ENCODE measurements at regions not wholly inside any gene's neighbourhood (a gene's known extent, or its start where the extent isn't known, plus 50 kb on each side); places are given as distances from the start of the nearest gene placed in this dataset.
"Not testable (repeated sequence)": the region's sequence is repeated elsewhere in the genome, so short reads cannot be mapped to it uniquely, and the experiment has no call there.

- in situ Hi-C loops (cut with HindIII; ENCODE audit: low pct_ligation_motif_present, low pct_unique_long_range_greater_than_20kb, low sequenced_read_pairs): no loop called here
- no peak for DNase-seq
Measured at GRCh38 chr4:30957706-30958105, 237.5 kb downstream of the PCDH7 start.

DNA sequence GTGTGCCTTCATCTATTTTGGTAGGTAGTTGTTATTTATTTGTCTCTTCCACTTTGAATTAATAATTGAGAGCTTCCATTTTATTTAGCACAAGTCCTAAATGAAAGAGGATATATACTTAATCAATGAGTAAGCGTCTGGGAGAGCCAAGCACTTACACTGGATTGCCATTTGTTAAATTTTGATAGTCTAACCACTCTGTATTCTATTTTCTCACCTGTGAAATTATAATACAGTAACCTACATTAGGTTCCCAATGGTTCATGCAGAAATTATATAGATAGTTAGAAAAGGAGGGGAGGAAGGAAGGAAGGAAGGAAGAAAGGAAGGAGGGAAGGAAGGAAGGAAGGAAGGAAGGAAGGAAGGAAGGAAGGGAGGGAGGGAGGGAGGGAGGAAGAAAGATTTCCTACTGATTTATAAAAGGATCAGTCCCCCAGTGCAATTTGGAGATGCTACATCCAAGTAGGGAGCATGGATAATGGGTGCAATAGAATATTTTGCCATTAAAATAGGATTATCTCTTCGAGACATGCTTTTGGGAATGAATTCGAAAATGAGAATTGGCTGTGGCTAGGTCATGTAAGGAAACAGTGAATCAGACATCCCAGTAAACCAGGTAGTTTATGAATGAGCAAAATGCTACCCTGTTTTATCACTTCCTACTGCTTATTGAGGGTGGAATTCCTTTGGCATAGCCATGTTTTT is 239.8 kb downstream of the PCDH7 start:
- no peak for DNase-seq
- in situ Hi-C loops (cut with HindIII; ENCODE audit: low pct_ligation_motif_present, low pct_unique_long_range_greater_than_20kb, low sequenced_read_pairs): no loop called here

DNA sequence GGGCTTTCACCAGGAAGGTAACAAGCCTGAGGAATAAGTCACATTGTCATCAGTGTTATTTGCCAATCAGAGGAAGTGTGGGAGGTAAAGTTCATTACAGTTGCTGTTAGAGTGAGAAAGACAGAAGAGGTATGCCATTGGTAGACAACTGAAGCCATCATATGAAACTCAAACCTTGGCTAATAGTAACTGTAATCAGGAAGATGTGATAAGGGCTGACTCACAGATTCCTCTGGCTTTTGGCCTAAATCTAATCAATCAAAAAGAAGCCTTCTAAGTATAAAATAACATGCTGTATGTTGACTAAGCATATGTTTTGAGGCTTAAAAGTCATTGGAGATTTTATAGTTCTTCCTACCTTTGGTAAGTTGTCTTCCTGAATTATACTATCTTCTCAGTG is 242.8 kb downstream of the PCDH7 start:
- DNase-seq: no peak
- in situ Hi-C loops (cut with HindIII; ENCODE audit: low pct_ligation_motif_present, low pct_unique_long_range_greater_than_20kb, low sequenced_read_pairs): no loop called here

- DNase-seq: no peak
- in situ Hi-C loops (cut with HindIII; ENCODE audit: low pct_ligation_motif_present, low pct_unique_long_range_greater_than_20kb, low sequenced_read_pairs): no loop called here
Measured at GRCh38 chr4:30968926-30969325, 248.8 kb downstream of the PCDH7 start.

DNA sequence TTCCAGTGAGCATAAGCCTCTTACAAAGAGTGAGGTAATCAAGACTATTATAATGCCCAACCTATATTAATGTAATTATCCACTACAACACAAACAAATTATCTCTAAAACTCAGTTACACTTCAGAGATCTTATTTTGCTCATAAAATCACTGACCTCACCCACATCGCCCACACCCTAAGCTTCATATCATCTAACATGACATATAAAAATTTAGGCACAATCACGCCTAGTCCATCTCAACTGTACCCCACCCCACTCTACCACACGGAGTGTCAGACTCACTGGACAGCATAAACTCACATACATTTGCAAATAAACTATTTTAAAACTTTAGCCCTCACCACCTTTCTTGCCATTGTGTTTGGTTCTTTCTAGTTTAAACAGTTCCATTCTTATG is 252.4 kb downstream of the PCDH7 start:
- no peak for DNase-seq
- in situ Hi-C loops (cut with HindIII; ENCODE audit: low pct_ligation_motif_present, low pct_unique_long_range_greater_than_20kb, low sequenced_read_pairs): no loop called here

- in situ Hi-C loops (cut with HindIII; ENCODE audit: low pct_ligation_motif_present, low pct_unique_long_range_greater_than_20kb, low sequenced_read_pairs): no loop called here
- no peak for DNase-seq
Measured at GRCh38 chr4:30973993-30974392, 253.8 kb downstream of the PCDH7 start.

DNA sequence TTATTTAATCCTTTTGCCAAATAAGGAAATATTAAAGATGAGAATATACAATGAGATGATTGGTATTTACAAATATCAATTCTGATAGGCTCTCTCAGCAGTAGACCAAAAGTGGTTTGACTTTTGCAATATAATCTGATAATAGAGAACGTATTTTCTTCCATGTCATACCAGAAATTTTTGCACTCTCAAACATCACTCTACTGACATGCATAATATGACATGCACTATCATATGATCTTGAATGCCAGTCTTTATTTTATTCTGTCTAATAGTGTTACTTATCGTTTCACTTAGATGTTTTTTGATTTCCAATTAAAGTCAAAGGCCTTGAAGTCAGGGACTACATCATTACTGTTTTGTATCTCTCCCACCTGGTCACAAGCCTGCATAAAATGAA is 259.2 kb downstream of the PCDH7 start:
- in situ Hi-C loops (cut with HindIII; ENCODE audit: low pct_ligation_motif_present, low pct_unique_long_range_greater_than_20kb, low sequenced_read_pairs): no loop called here
- no peak for DNase-seq

GRCh38 chr4:30989508-30989907 is 269.3 kb downstream of the PCDH7 start:
- DNase-seq: no peak
- in situ Hi-C loops (cut with HindIII; ENCODE audit: low pct_ligation_motif_present, low pct_unique_long_range_greater_than_20kb, low sequenced_read_pairs): no loop called here

- DNase-seq: no peak
- in situ Hi-C loops (cut with HindIII; ENCODE audit: low pct_ligation_motif_present, low pct_unique_long_range_greater_than_20kb, low sequenced_read_pairs): no loop called here
Measured at GRCh38 chr4:30996841-30997240, 276.7 kb downstream of the PCDH7 start.

DNA sequence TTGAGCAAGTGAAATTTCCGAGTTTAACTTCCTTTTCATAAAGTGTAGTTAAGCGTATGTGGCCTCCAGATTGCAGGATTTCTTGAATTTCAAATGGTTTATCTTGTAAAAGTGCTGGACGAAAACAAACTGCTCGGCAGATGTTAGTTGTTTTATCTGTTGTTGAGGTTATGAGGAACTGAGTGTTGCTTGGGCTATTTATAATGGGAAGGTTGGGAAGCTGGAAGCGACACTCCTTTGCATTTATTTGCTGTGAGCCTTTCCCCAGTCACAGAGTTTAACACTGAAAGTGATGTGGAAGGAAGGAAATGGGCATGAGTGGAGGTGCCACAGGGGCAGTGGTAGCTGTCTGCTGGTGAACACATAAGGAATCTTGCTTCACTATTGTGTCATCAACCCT is 284.9 kb downstream of the PCDH7 start:
- in situ Hi-C loops (cut with HindIII; ENCODE audit: low pct_ligation_motif_present, low pct_unique_long_range_greater_than_20kb, low sequenced_read_pairs): no loop called here
- DNase-seq: no peak

DNA sequence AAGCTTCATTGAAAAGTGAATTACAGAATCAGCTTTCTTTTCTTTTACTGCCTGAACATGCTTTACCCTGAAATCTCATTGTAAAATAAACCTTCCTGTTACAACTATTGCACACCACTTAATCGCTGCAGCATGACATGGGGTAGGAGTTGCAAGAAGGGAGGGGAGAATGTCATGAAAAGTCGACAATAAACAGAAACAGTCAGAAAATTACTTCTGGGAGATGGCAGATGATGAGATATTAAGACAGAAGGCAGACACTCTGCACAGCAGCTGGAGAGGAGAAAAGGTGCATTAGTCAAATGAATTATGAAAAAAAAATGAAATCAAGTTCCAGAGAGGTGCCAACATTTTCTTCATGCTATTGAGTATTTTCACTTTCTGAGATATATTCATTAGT is 287.7 kb downstream of the PCDH7 start:
- no peak for DNase-seq
- in situ Hi-C loops (cut with HindIII; ENCODE audit: low pct_ligation_motif_present, low pct_unique_long_range_greater_than_20kb, low sequenced_read_pairs): no loop called here

- in situ Hi-C loops (cut with HindIII; ENCODE audit: low pct_ligation_motif_present, low pct_unique_long_range_greater_than_20kb, low sequenced_read_pairs): no loop called here
Measured at GRCh38 chr4:31009926-31010325, 289.8 kb downstream of the PCDH7 start.

DNA sequence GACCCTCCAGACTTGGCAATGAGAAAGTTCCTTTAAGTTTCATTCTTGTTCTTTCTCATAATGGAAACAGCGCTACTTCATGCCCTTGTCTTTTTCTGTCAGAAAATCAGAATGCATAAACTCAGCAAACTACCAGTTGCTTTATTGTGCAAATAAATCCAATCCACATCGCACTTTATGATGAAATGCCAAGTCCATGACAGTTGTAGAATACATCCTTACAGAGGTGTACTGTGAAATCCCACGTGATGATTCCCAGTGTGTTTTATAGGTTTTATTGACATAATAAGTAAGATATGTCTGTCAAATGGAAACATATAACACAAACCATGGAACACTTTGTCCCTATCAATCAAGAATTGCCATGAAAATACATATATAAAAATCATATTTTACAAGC is 295.0 kb downstream of the PCDH7 start:
- in situ Hi-C loops (cut with HindIII; ENCODE audit: low pct_ligation_motif_present, low pct_unique_long_range_greater_than_20kb, low sequenced_read_pairs): no loop called here
- DNase-seq: no peak

More at GRCh38 chr4:31009926-31010325, 289.8 kb downstream of the PCDH7 start:
- no peak for DNase-seq

GRCh38 chr4:31016322-31017061 is 296.3 kb downstream of the PCDH7 start:
- DNase-seq: no peak
- in situ Hi-C loops (cut with HindIII; ENCODE audit: low pct_ligation_motif_present, low pct_unique_long_range_greater_than_20kb, low sequenced_read_pairs): no loop called here

GRCh38 chr4:31020363-31020762 is 300.2 kb downstream of the PCDH7 start:
- no peak for DNase-seq
- in situ Hi-C loops (cut with HindIII; ENCODE audit: low pct_ligation_motif_present, low pct_unique_long_range_greater_than_20kb, low sequenced_read_pairs): no loop called here

DNA sequence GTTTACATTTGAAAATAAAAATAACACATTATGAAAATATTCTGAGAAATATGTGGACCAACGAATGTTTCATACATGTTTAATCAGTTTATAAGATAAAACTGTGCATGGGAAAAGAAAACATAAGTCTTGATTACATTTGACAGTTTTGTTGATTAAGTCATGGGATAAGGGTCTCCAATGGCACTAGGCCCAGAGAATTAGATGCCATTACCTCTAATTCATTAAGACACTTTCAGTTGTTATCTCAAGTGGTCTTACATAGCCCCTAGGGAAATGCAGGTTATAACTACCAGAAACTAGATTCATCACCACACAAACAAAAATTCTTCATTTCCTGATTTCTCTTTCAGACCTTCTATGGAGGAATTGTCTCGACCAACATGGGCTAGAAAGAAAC is 300.8 kb downstream of the PCDH7 start:
- in situ Hi-C loops (cut with HindIII; ENCODE audit: low pct_ligation_motif_present, low pct_unique_long_range_greater_than_20kb, low sequenced_read_pairs): no loop called here
- DNase-seq: no peak

DNA sequence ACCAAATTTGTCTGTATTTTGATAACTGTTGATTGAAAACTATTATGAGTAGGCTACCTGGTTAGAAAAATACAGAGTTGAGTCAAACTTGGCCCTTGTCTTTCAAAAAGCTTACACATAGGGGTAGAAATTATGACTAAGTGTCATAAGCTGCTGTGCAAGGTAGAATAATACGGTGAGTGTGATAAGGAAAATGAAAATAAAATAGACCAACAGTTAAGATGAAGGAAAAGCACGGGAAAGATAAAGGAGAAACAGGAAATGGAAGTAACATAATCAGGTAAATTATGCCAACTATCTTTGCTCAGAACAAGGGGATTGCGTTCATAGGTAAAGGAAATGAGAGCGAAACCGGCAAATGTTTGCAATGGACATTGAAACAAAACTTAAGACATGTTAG is 302.5 kb downstream of the PCDH7 start:
- in situ Hi-C loops (cut with HindIII; ENCODE audit: low pct_ligation_motif_present, low pct_unique_long_range_greater_than_20kb, low sequenced_read_pairs): no loop called here
- DNase-seq: no peak

DNA sequence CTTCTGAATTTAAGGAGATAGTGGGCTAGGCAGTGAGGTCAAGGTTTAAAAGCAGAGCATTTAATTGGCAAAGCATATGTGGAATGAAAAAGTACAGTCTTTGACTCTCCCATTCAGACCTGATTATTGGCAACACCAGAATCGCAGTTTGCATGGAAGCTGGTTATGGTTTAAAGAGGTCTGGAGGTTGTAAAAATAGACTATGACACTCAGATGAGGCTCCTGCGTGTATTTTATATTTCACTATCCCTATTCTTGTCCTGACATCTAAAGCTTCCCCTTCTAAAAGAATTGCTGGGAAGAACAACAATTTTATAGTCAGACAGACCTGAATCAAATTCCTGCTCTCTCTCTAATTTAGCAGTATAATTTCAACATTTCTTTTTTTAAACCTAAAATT is 302.9 kb downstream of the PCDH7 start:
- in situ Hi-C loops (cut with HindIII; ENCODE audit: low pct_ligation_motif_present, low pct_unique_long_range_greater_than_20kb, low sequenced_read_pairs): no loop called here
- DNase-seq: no peak

GRCh38 chr4:31023742-31024141 is 303.6 kb downstream of the PCDH7 start:
- in situ Hi-C loops (cut with HindIII; ENCODE audit: low pct_ligation_motif_present, low pct_unique_long_range_greater_than_20kb, low sequenced_read_pairs): no loop called here
- DNase-seq: no peak

GRCh38 chr4:31024781-31025180 is 304.6 kb downstream of the PCDH7 start:
- in situ Hi-C loops (cut with HindIII; ENCODE audit: low pct_ligation_motif_present, low pct_unique_long_range_greater_than_20kb, low sequenced_read_pairs); DNase-seq: not testable (repeated sequence)
